GM21390 (cell line): ENCODE measurements at regions not wholly inside any gene's neighbourhood (a gene's known extent, or its start where the extent isn't known, plus 50 kb on each side); places are given as distances from the start of the nearest gene placed in this dataset.
"Not testable (repeated sequence)": the region's sequence is repeated elsewhere in the genome, so short reads cannot be mapped to it uniquely, and the experiment has no call there.

ENCODE experiments used
- ATAC-seq: cut with Tn5 transposase; IDR thresholded peaks from one replicate; pipeline ENCODE4 v1.9.1; 2021; ENCODE audit not compliant: unreplicated experiment

DNA sequence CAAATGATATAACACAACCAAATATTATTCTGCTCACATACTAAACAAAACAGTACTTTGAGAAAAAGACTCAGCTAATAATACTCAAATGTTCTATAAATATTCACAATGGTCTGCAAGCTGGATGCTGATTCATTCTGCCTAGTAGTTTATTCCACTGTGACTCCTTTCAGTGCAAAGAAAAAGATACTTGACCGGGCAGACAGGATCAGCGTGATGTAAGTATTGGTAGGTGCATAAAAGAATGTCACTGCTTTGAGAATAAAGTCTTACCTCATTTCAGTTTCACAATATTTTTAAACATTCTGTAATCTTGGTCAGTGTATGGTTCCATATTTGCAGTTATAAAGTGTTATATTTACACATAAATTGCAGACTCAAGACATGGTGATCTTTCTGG, 223.0 kb upstream of the NUDT12 start:
- ATAC-seq, result no peak

- no peak for ATAC-seq
Observed at GRCh38 chr5:103783669-103784068, 221.1 kb upstream of the NUDT12 start.

DNA sequence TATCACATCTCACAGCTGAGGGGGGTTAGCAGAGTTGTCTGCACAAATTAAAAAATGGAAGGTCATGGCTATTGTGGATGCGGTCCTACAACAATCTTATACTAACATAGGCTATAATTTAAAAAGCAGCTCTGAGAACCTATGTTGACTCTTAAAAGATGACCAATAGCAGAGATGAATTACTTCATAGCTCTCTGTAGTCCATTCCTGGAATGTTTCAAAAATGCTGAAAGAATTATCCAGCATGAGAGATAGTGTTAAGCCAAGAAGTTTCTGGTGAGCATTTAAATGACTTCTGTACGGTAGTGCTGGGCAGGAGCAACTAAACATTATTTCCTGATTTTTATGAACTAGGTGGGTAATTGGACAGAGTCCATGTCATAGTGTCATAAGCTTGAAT, 218.2 kb upstream of the NUDT12 start:
- no peak for ATAC-seq

GRCh38 chr5:103774721-103775120, 212.1 kb upstream of the NUDT12 start:
- no peak for ATAC-seq

DNA sequence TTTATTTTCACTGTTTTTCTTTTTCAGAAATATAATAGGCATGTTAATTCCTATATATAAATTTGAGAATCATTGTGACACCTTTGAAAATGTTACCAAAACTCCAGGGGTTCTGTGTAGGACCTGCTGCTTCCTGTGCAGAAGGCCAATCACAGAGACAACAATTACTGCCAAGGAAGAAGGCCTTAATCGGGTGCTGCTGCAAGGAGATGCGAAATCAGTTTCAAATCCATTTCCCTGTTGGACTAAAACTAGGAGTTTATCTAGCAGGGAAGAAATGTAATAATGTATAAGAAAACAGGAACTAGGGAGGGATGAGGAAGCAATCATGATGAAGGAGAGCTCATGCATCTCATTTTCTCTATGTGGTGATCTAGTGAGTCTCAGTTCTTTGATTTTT, 209.7 kb upstream of the NUDT12 start:
- ATAC-seq, result no peak

- no peak for ATAC-seq
Observed at GRCh38 chr5:103764403-103764802, 201.8 kb upstream of the NUDT12 start.

DNA sequence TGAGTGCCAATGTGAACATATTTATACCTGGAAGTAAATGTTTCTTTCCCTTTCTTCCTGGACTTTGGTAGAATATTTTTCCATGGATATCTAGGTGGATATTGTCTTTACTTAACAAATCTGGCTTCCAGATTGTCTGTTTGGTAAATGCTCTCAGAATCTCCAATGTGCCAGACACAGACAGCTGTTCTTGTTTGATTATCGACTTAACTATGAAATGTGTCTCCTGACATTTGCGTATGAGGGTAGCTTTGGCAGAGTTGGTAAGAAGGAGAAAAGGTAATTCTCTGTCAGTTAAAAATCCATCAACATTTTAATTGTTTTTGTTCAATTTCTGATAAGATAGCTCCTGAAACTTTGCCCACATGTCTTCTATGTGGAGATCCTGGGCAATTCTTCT, 196.4 kb upstream of the NUDT12 start:
- ATAC-seq, result no peak

DNA sequence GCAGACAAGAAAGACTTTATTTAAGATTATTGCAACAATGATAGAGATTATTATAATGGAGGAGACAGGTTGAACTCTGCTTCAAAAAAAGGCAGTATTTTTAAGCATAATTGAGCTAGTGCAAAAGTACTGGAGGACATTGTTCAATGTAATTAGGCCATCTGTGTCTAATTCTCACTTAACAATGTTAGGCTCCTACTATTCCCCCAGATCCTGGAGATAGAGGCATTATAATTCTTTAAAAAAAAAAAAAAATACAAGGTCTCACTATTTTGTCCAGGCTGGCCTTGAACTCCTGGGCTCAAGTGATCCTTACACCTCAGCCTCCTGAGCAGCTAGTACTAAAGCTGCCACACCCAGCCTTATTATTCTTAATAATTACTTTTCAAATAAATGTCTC, 193.4 kb upstream of the NUDT12 start:
- no peak for ATAC-seq

GRCh38 chr5:103745353-103746065, 182.9 kb upstream of the NUDT12 start:
- ATAC-seq, result no peak

GRCh38 chr5:103744159-103744558, 181.6 kb upstream of the NUDT12 start:
- no peak for ATAC-seq

DNA sequence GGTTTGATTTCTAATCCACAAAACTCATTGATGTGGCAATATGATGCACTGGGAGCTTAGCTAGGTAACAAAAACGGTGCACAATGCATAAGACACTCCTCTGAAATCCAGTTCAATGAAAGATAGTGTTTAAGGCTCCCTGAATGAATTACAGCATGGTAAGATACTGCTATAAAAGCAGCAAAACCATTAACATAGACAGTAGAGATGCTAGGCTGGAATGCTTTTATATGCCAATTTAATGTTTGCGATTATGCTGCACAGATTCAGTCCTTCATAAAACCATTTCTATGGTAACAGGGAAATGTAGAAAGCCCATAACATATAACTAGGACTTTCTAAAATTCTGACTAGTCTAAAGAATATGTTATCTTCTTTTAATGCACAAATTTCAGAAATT, 180.8 kb upstream of the NUDT12 start:
- no peak for ATAC-seq

DNA sequence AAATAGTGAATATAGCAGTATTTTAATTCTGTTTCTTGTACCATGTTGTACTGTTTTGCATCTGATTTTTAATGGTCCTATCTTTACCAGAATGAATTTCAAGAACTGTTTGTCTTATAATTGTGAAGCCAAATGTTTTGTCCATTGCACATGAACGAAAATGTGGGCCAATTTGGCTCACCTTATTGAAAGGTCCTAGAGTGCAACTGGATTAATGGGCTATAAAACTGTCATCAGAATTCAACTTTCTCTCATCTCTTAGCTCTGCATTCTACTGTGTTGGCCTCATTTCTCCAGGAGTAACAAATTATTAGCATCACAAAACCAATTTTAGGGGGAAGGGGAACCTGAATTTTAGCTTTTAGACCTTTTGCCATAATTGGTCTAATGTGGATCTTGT, 179.4 kb upstream of the NUDT12 start:
- no peak for ATAC-seq

DNA sequence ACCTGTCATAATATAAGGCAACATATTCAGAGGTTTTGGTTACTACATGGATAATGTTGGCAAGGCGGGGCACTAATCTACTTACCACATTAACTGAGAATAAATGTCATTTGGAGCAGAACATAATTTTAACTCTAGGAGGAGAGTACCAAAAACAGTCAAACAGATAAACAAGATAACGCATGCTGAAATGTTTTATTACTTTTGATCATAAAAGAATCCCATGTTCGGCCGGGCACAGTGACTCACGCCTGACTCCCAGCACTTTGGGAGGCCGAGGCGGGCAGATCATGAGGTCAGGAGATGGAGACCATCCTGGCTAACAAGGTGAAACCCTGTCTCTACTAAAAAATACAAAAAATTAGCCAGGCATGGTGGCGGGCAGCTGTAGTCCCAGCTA, 173.8 kb upstream of the NUDT12 start:
- ATAC-seq, result not testable (repeated sequence)

GRCh38 chr5:103724271-103724670, 161.7 kb upstream of the NUDT12 start:
- ATAC-seq, result no peak

GRCh38 chr5:103721183-103721582, 158.6 kb upstream of the NUDT12 start:
- no peak for ATAC-seq

- ATAC-seq, result no peak
Observed at GRCh38 chr5:103718108-103718507, 155.5 kb upstream of the NUDT12 start.

- ATAC-seq, result no peak
Observed at GRCh38 chr5:103708601-103709000, 146.0 kb upstream of the NUDT12 start.

DNA sequence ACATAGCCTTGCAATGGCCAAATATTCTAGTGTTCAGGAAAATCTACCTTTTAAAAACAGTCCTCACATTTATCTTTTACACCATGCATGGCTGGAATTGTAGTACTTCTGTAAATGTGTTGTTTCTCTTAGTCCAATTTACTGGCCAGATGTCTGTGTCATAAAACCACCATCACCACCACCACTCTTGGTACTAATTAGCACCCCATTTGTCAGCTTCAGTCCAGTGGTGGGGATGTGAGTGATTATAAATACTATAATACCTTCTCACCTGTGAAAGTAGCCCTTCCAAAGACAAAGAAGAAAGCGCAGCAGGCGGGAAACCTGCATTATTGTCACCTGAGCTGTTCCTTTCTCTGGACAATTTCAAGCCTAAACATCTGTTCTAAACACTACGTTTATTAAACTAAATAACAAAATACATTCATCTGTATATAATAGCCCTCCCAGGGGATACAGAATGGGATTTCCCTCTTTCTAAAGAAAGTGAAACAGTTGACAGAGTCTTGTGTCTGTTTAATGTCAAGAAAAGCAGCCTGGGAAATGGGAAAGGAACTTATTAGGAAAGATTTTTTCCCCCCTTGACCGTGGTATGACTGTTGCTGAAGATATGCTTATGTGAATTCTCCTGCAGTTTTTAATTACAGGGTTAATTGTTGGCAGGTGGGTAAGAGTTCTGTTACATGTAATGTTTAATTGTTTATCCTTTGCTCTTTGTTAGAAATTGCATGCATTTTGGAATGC, 144.5 kb upstream of the NUDT12 start:
- no peak for ATAC-seq

DNA sequence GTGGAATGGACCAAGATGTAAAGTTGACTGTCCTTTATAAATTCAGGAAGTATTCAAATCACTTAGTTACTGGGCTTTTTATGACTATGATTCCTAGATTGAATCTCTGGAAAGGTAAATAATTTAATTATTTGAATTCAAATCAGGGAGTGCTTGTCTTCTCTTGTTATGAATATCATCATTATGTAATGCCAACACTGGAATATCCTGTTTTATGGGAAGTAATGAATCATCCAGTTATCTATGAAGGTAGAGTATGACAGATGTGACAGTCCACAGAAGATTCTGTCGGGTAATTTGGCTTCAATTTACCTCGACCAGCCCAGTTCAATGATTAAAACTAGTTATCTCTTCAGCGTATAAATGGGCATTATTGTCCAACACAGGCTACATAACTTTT, 141.0 kb upstream of the NUDT12 start:
- no peak for ATAC-seq

- no peak for ATAC-seq
Observed at GRCh38 chr5:103693517-103693916, 130.9 kb upstream of the NUDT12 start.

GRCh38 chr5:103690676-103691075, 128.1 kb upstream of the NUDT12 start:
- no peak for ATAC-seq

- no peak for ATAC-seq
Observed at GRCh38 chr5:103679873-103680272, 117.3 kb upstream of the NUDT12 start.

DNA sequence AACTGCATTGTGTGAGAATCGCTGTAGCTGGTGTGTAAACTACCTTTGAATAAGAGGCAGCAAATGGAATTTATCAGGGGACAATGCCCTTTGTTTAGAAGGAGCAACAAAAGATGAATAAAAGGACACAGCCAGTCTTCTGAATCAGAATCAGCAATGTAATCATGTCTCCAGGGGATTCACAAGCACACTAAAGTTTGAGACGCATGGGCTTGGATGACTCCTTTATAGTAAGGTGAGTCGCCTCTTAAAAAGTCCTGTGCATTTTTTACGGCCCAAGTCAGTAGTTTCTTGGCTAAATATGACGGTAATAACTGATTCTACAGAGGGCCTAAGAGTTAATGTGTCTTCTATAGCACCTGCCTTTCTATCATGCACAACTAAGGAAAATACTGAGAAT, 113.6 kb upstream of the NUDT12 start:
- ATAC-seq, result not testable (repeated sequence)
